ENCODE measurements at regions not wholly inside any gene's neighbourhood (a gene's known extent, or its start where the extent isn't known, plus 50 kb on each side); places are given as distances from the start of the nearest gene placed in this dataset.
A peak's percentile ranks its signal among the peaks of the same experiment; 100 is the strongest.
"Not testable (repeated sequence)": the region's sequence is repeated elsewhere in the genome, so short reads cannot be mapped to it uniquely, and the experiment has no call there.

- no peaks in the 10 kb centered on the region for H3K27me3 Mint-ChIP-seq
- peaks cover 8 to 28% (median 27%) of the 10 kb centered on the region in 7 donors for H3K4me1 Mint-ChIP-seq
- intact Hi-C loops (cut with micrococcal nuclease): no loop called here
- no peaks in the 10 kb centered on the region for H3K27me3 ChIP-seq (ENCODE audit: control insufficient read depth in 2 of 2, insufficient read depth in 2 of 2, low read length in 2 of 2)
- H3K36me3 Mint-ChIP-seq: peaks cover 0 to 3% (median 0%) of the 10 kb centered on the region in 5 donors
- POLR2A ChIA-PET: interaction anchor here (1.4 kb wide), 1 partner anchor 9 kb away, joined by 3 read pairs; no protein-coding TSS in a partner anchor
- DNase-seq (no peak), ATAC-seq (no peak)
- no peak overlapping the region for H3K27ac Mint-ChIP-seq
- H3K4me1 ChIP-seq (ENCODE audit: control insufficient read depth in 2 of 2, insufficient read depth in 2 of 2, low read length in 2 of 2): peaks cover 0 to 10% of the 10 kb centered on the region in 2 donors
- H3K9me3 Mint-ChIP-seq: peaks cover 0 to 2% (median 0%) of the 10 kb centered on the region in 11 donors
- no peak overlapping the region for H3K4me3 ChIP-seq (ENCODE audit: low read length)
- H3K4me3 Mint-ChIP-seq: no peak overlapping the region
- no peaks in the 10 kb centered on the region for H3K36me3 ChIP-seq (ENCODE audit: control insufficient read depth in 2 of 3, insufficient read depth in 3 of 3, low read length in 3 of 3)
- H3K27ac ChIP-seq (ENCODE audit: low read depth, low read length): no peak overlapping the region
- CTCF ChIA-PET: no interaction called here
- no peaks in the 10 kb centered on the region for H3K9me3 ChIP-seq (ENCODE audit: control insufficient read depth in 2 of 3, low read length in 3 of 3)
Observed at GRCh38 chr21:35520302-35520701, 471.2 kb upstream of the RUNX1 start.

- intact Hi-C loops (cut with micrococcal nuclease): no loop called here
- Mint-ChIP-seq H3K36me3 (peaks cover 0 to 4% (median 0%) of the 10 kb centered on the region in 5 donors), H3K27ac (peak overlapping the region in 2 of 9 donors; percentile 11 to 49), H3K4me1 (peaks cover 6 to 20% (median 17%) of the 10 kb centered on the region in 7 donors), H3K9me3 (peaks cover 0 to 3% (median 0%) of the 10 kb centered on the region in 11 donors), H3K4me3 (peak overlapping the region in 1 of 10 donors; percentile 29), H3K27me3 (no peaks in the 10 kb centered on the region)
- no peak for ATAC-seq
- Histone ChIP-seq H3K9me3 (ENCODE audit: control insufficient read depth in 2 of 3, low read length in 3 of 3) (no peaks in the 10 kb centered on the region), H3K36me3 (ENCODE audit: control insufficient read depth in 2 of 3, insufficient read depth in 3 of 3, low read length in 3 of 3) (no peaks in the 10 kb centered on the region), H3K27ac (ENCODE audit: low read depth, low read length) (no peak overlapping the region), H3K4me1 (ENCODE audit: control insufficient read depth in 2 of 2, insufficient read depth in 2 of 2, low read length in 2 of 2) (peaks cover 0 to 5% of the 10 kb centered on the region in 2 donors), H3K27me3 (ENCODE audit: control insufficient read depth in 2 of 2, insufficient read depth in 2 of 2, low read length in 2 of 2) (no peaks in the 10 kb centered on the region), H3K4me3 (ENCODE audit: low read length) (no peak overlapping the region)
- POLR2A ChIA-PET: no interaction called here
- DNase-seq: no peak
- CTCF ChIA-PET: interaction anchor here (0.7 kb wide), 1 partner anchor 1416 kb away, joined by 3 read pairs; no protein-coding TSS in a partner anchor
Observed at GRCh38 chr21:35517865-35518264, 468.8 kb upstream of the RUNX1 start.

- CTCF ChIA-PET; H3K27ac Mint-ChIP-seq; H3K27me3 ChIP-seq (ENCODE audit: control insufficient read depth in 2 of 2, insufficient read depth in 2 of 2, low read length in 2 of 2); H3K27me3 Mint-ChIP-seq; ATAC-seq; H3K36me3 Mint-ChIP-seq; H3K27ac ChIP-seq (ENCODE audit: low read depth, low read length); H3K36me3 ChIP-seq (ENCODE audit: control insufficient read depth in 2 of 3, insufficient read depth in 3 of 3, low read length in 3 of 3); H3K4me3 ChIP-seq (ENCODE audit: low read length); H3K4me3 Mint-ChIP-seq; DNase-seq; H3K9me3 Mint-ChIP-seq; POLR2A ChIA-PET; H3K9me3 ChIP-seq (ENCODE audit: control insufficient read depth in 2 of 3, low read length in 3 of 3); intact Hi-C loops (cut with micrococcal nuclease); H3K4me1 ChIP-seq (ENCODE audit: control insufficient read depth in 2 of 2, insufficient read depth in 2 of 2, low read length in 2 of 2): not testable (repeated sequence)
- H3K4me1 Mint-ChIP-seq: peaks cover 10 to 27% (median 20%) of the 10 kb centered on the region in 7 donors
Observed at GRCh38 chr21:35516292-35516691, 467.2 kb upstream of the RUNX1 start.

GRCh38 chr21:35512346-35512745 is 463.2 kb upstream of the RUNX1 start:
- peaks cover 0 to 4% (median 0%) of the 10 kb centered on the region in 5 donors for H3K36me3 Mint-ChIP-seq
- H3K27me3 ChIP-seq (ENCODE audit: control insufficient read depth in 2 of 2, insufficient read depth in 2 of 2, low read length in 2 of 2): no peaks in the 10 kb centered on the region
- intact Hi-C loops (cut with micrococcal nuclease): no loop called here
- H3K4me1 Mint-ChIP-seq: peaks cover 14 to 41% (median 34%) of the 10 kb centered on the region in 7 donors
- no peaks in the 10 kb centered on the region for H3K36me3 ChIP-seq (ENCODE audit: control insufficient read depth in 2 of 3, insufficient read depth in 3 of 3, low read length in 3 of 3)
- no peaks in the 10 kb centered on the region for H3K9me3 ChIP-seq (ENCODE audit: control insufficient read depth in 2 of 3, low read length in 3 of 3)
- H3K4me3 Mint-ChIP-seq: no peak overlapping the region
- POLR2A ChIA-PET: interaction anchor here (0.6 kb wide), 1 partner anchor 563 kb away, joined by 3 read pairs; no protein-coding TSS in a partner anchor
- H3K27me3 Mint-ChIP-seq: peaks cover 0 to 3% (median 0%) of the 10 kb centered on the region in 5 donors
- H3K4me3 ChIP-seq (ENCODE audit: low read length): no peak overlapping the region
- ATAC-seq (no peak), DNase-seq (no peak)
- H3K27ac Mint-ChIP-seq: no peak overlapping the region
- CTCF ChIA-PET: interaction anchor here (0.6 kb wide), 1 partner anchor 765 kb away, joined by 3 read pairs; no protein-coding TSS in a partner anchor
- H3K9me3 Mint-ChIP-seq: peaks cover 0 to 3% (median 0%) of the 10 kb centered on the region in 11 donors
- no peak overlapping the region for H3K27ac ChIP-seq (ENCODE audit: low read depth, low read length)
- H3K4me1 ChIP-seq (ENCODE audit: control insufficient read depth in 2 of 2, insufficient read depth in 2 of 2, low read length in 2 of 2): peaks cover 0 to 13% of the 10 kb centered on the region in 2 donors

- peaks cover 0 to 3% (median 0%) of the 10 kb centered on the region in 11 donors for H3K9me3 Mint-ChIP-seq
- no peak overlapping the region for H3K4me3 ChIP-seq (ENCODE audit: low read length)
- peaks cover 0 to 4% (median 0%) of the 10 kb centered on the region in 5 donors for H3K36me3 Mint-ChIP-seq
- H3K9me3 ChIP-seq (ENCODE audit: control insufficient read depth in 2 of 3, low read length in 3 of 3): no peaks in the 10 kb centered on the region
- no peaks in the 10 kb centered on the region for H3K27me3 ChIP-seq (ENCODE audit: control insufficient read depth in 2 of 2, insufficient read depth in 2 of 2, low read length in 2 of 2)
- H3K27me3 Mint-ChIP-seq: peaks cover 0 to 3% (median 0%) of the 10 kb centered on the region in 5 donors
- H3K4me3 Mint-ChIP-seq: no peak overlapping the region
- H3K27ac Mint-ChIP-seq: peak overlapping the region in 1 of 9 donors; percentile 70
- CTCF ChIA-PET: interaction anchor here (0.6 to 0.7 kb wide), 2 partner anchors 133 to 765 kb away, joined by 3 to 4 read pairs; no protein-coding TSS in a partner anchor
- POLR2A ChIA-PET: interaction anchor here (0.6 kb wide), 1 partner anchor 562 kb away, joined by 3 read pairs; no protein-coding TSS in a partner anchor
- intact Hi-C loops (cut with micrococcal nuclease): no loop called here
- ATAC-seq: no peak
- no peaks in the 10 kb centered on the region for H3K36me3 ChIP-seq (ENCODE audit: control insufficient read depth in 2 of 3, insufficient read depth in 3 of 3, low read length in 3 of 3)
- no peak for DNase-seq
- no peak overlapping the region for H3K27ac ChIP-seq (ENCODE audit: low read depth, low read length)
- H3K4me1 ChIP-seq (ENCODE audit: control insufficient read depth in 2 of 2, insufficient read depth in 2 of 2, low read length in 2 of 2): peaks cover 0 to 13% of the 10 kb centered on the region in 2 donors
- H3K4me1 Mint-ChIP-seq: peaks cover 15 to 47% (median 40%) of the 10 kb centered on the region in 7 donors
Observed at GRCh38 chr21:35511696-35512162, 462.6 kb upstream of the RUNX1 start.

- CTCF ChIA-PET: interaction anchor here (0.7 kb wide), 1 partner anchor 134 kb away, joined by 4 read pairs; no protein-coding TSS in a partner anchor
- peak overlapping the region in 3 of 9 donors; percentile 12 to 70 (median 67) for H3K27ac Mint-ChIP-seq
Observed at GRCh38 chr21:35510957-35511695, 462.0 kb upstream of the RUNX1 start.

More at GRCh38 chr21:35510957-35511695, 462.0 kb upstream of the RUNX1 start:
- H3K27ac ChIP-seq (ENCODE audit: low read depth, low read length): no peak overlapping the region
- POLR2A ChIA-PET: no interaction called here
- ATAC-seq (no peak), DNase-seq (no peak)
- no peaks in the 10 kb centered on the region for H3K36me3 ChIP-seq (ENCODE audit: control insufficient read depth in 2 of 3, insufficient read depth in 3 of 3, low read length in 3 of 3)
- Mint-ChIP-seq H3K27me3 (peaks cover 0 to 3% (median 0%) of the 10 kb centered on the region in 5 donors), H3K4me1 (peaks cover 15 to 52% (median 45%) of the 10 kb centered on the region in 7 donors), H3K9me3 (peaks cover 0 to 3% (median 0%) of the 10 kb centered on the region in 11 donors), H3K4me3 (peak overlapping the region in 1 of 10 donors; percentile 44), H3K36me3 (peaks cover 0 to 4% (median 0%) of the 10 kb centered on the region in 5 donors)
- H3K9me3 ChIP-seq (ENCODE audit: control insufficient read depth in 2 of 3, low read length in 3 of 3): no peaks in the 10 kb centered on the region
- no peaks in the 10 kb centered on the region for H3K27me3 ChIP-seq (ENCODE audit: control insufficient read depth in 2 of 2, insufficient read depth in 2 of 2, low read length in 2 of 2)
- intact Hi-C loops (cut with micrococcal nuclease): no loop called here
- no peak overlapping the region for H3K4me3 ChIP-seq (ENCODE audit: low read length)
- H3K4me1 ChIP-seq (ENCODE audit: control insufficient read depth in 2 of 2, insufficient read depth in 2 of 2, low read length in 2 of 2): peaks cover 0 to 13% of the 10 kb centered on the region in 2 donors
